Activated CD4-positive, alpha-beta T cell treated with anti-CD3 and anti-CD28 coated beads for 4 hours (primary cell): ENCODE measurements at regions not wholly inside any gene's neighbourhood (a gene's known extent, or its start where the extent isn't known, plus 50 kb on each side); places are given as distances from the start of the nearest gene placed in this dataset.

Experiments
- DNase-seq, 2 donors: peaks; one replicate each; pipeline ENCODE4 v3.0.0-alpha.2; 2020

DNA sequence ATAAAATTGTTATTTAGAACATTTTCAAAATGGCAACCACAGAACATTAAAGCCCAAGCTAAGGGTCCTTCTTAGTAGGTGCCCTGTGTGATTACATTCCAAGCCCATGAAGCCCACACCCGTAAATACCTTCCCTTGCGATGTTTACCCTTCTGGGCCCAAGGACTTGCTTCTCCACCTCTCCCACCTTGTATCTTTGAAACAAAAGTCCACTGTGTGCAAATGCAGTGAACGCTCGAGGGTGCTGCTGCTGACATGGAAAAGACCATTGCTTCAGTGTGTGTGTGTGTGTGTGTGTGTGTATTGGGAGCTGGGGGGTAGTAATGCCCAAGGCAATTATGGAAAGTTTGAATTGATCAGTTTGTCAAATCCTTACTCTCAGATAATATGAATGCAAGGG is 298.1 kb downstream of the TGFB2 start:
- DNase-seq: no peak

DNA sequence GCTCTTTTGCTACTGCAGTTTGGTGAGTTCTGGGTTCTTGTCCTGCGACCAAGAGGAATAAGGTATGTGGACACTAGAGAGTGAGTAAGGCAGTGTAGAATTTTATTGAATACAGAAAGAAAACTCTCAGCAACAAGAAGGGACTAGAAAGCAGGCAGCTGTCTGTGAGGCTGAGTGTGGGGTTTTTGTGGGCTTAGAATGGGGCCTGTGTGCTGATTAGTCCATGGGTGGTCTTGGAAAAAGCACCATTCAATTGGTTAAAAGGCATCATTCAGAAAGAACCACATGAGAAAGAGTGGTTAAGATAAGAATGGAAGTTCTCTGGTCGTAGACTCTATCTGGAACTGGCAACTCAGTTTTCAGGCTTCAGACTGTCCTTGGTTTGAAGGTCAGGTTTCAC is 298.8 kb downstream of the TGFB2 start:
- no peak for DNase-seq

DNA sequence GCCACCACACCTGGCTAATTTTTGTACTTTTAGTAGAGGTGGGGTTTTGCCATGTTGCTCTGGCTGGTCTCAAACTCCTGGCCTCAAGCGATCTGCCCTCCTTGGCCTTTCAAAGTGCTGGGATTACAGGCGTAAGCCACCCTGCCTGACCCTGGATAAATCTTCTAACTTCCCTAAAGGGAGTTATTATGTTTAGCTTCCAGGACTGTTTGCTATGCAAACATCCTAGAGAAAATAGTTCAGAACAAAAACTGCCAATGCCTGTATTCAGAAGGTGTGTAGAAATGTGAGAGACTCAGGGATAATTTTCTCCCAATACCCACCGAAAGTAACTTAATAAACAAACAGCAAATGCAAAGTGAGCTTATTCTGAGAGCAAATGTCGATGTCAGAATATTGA is 301.2 kb downstream of the TGFB2 start:
- no peak for DNase-seq

DNA sequence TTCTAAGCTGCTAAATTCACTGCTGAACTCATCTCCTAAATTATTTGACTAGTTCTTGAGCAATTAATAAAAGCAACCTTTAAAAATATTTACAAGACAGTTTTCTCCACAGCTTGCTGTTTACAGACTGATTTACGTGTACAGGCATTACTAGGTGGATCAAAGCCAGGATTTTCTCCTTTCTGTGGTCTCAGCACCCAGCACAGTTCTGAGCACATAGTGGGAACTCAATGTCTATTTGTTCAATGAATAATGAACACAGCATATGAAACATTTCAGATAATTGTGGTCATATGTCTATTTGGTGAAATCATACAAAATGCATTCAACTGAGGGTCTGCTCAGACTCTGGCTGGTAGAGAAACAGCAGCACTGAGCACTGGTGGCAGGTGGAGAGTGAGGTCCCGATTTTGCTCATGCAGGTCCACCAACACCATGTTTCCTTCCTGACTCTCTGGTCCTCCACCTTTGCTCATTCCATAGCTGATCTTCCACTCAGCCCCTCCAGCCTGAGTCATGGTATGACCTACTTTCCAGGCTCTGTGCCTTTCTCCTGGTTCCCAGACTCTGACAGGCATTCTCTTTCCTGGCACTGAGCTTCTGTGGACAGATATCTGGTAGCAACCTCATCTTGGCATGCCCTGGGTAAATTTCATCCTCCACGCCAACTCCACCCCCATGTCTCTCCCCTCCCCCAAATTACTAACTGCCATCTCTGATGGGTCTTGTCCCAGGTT is 311.3 kb downstream of the TGFB2 start:
- no peak for DNase-seq

DNA sequence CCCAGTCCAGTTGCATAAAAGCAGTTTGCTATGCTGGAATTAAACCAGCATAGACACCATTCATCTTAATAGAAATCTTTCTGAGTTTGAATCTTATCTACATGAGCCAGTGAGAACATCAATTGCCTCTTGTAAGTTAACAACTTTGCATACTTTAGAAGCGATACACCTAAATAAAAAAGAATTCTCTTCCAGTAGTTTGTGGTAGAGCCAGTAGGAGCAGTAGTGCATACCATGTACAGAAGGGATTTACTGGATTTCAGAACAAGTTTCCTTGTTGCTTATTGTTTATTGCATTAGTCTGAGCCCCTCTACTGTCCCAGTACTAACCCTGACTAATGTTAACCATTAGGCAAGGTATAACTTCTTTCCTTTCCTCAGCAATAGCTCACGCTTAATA is 313.1 kb downstream of the TGFB2 start:
- no peak for DNase-seq

DNA sequence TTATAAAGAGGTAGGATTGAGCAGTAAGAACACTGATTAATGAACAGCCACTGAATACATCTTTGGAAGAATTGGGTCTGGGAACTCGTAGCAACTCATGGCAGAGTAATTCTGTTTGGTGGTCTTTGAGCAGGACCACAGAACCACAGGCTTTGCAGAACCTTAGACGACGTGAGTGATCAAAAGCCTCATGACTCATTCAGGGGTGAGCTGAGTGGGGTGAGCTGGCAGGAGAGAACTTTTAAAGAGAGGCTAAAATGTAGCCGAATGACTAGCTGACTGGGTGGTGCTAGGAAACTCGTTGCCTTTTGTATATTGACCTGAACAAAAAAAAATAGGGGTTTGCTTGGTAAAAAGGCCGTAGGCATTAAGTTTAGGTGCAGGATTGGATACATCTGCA is 313.8 kb downstream of the TGFB2 start:
- DNase-seq: no peak

DNA sequence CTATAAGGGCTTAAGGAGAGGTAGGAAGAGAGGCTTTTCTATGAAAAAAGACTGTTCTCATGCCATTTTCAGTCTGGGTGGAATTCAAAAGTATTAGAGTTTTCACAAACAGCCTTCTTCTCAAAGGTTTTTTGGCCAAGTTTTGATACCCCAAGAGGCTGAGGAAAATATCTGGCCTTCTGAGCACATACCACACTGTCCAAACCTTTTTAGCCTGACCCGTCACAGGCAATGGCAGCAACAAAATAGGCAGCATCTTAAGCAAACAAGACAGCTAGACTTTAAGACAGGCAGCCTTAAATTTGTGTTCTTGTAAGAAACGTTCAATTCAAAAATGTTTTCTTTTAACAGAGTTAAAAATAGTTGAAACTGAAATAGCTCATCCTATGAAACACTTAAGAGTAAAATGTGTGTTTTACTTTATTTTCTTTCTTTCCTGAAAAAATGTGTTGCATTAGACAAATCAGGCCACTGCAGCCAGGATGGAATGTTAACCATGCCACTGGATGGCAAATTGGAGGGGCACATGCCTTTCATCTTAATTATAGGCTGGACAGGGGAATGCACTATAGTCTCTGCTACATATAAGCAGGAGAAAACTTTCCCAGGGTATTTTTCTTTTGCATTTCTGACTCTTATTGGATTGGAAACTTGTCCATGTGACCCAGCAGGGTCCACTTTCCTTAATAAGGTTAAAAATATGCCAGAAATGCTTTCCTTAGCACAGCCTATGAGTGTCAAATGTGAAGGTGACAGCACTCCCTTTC is 315.0 kb downstream of the TGFB2 start:
- DNase-seq: no peak

DNA sequence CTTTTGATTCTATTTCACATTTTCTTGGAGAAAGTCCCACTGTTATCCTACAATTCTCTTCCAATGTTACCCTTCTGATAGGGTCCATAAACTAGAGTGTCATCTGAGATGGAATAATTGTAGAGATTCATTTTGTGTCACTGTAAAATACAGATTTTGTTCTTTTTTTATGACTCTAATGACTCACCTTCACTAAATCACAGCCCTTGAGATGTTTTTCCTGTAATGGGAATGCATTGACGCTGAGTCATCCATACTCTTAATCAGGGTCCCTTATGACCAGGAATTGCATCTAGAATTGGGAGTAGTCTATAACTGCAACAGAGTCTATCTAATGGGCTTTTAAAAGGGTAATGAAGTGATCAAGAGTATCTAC is 315.5 kb downstream of the TGFB2 start:
- DNase-seq: no peak

DNA sequence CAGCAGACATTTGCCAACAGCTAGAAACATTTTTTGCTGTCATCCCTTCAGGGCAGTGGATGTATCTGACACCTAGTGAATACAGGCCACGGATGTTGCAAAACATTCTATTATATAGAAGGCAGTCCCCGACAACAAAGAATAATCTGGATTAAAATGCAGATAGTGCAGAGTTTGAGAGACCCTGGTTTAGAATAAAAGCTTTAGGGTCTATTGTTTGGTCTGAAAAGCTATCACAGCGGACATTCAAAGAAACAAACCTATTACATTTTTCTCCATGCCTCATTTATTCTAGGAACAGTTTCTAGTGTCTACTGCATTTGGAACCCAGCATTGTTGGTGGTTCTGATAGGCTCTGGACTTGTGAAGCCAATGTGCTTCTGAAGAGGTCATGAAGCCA is 316.3 kb downstream of the TGFB2 start:
- DNase-seq: no peak

DNA sequence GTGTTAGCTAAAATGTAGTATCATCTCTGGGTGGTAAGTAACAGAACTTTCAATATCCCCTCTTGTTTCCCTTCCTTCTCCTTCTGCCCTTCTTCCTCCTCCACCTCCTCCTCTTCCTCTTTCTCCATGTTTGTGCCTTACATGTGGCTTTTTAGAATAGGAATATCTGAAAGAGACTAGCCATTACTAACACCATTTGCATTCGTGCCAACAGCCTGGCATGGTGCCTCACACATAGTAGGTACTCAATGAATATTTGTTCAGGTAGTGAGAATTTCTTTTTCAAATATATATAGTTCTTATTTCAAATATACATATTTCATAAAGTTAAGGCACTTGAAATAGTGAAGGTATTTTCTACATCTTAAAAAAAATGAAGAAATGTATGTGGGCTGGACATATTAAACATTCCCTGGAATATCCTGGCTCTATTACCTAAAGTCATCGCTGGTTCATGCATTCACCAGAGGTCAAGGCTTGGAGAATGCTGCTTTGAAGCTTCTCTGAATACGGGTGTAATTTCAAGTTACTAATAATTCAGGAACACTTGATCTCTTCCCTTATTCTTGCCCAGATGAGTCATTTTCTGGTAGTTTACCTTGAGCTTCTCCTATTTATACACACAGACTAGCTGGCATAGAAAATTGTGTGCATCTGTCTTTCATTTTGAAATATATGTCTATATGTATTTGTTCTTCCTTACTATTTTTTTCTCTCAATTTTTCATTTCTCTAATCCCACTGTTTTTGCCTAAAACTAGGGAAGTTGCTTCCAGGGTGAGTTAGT is 319.4 kb downstream of the TGFB2 start:
- DNase-seq: no peak

DNA sequence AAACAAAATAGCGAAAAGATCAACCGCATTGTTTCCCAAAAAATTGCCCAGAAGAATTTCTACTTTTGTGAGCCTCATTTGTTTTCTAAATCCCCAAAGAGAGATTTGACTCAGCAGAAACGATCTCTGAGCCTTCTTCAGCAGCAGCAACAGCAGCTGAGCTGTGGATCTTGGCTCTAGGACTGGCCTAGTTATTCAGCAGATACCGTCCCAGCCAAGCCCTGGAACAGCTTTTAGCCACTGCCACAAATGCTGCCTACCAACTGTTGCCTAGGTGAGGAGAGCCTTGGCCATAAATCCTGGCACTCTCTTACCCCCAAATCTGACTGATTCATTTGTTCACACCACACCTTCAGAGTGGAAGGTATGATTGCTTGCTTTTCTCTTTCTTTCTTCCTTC is 320.1 kb downstream of the TGFB2 start:
- no peak for DNase-seq

DNA sequence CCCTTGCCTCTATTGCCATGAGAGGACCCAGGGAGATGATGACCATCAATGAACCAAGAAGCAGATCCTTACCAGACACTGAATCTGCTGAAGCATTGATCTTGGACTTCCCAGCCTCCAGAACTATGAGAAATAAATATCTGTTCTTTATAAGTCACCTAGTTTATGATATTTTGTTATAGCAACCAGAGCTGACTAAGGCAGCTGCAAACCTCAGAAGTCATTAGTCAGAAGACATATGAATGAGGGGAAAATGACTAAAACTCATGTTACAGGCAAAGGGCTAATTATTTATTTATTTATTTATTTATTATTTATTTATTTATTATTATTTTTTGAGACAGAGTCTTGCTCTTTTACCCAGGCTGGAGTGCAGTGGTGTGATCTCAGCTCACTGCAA is 321.1 kb downstream of the TGFB2 start:
- DNase-seq: no peak

DNA sequence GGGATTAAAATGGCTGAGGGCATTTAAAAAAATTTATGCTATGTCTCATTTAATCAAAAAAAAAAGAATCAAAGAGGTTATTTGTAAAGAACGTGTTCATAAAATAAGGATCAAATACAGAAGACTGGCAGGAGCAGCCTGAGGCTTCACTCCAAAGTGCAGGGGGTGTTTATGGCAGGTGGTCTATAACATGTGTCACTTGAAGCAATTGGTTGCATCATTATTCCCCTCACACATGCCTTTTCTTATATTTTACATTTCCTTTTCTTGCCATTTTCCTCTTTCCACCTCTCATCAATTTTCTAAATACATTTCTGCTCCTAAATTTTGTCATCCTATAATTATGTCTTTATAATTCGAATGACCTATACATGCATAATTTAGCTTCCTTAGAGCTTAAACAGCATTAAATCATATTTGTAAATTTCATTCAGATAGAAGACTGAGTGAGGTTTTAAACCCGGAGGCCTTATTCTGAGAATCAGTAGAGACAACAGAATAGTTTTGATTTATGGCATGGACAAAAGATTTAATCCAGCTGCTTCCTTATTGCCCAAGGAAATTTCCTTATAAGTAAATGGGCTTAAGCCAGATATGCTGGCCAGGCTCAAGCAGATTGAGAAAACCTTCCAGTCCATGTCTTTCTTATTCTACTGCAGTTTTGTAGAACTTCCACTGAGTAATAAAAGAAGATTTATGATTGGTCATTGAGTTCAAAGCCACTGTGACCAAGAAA is 322.8 kb downstream of the TGFB2 start:
- no peak for DNase-seq

DNA sequence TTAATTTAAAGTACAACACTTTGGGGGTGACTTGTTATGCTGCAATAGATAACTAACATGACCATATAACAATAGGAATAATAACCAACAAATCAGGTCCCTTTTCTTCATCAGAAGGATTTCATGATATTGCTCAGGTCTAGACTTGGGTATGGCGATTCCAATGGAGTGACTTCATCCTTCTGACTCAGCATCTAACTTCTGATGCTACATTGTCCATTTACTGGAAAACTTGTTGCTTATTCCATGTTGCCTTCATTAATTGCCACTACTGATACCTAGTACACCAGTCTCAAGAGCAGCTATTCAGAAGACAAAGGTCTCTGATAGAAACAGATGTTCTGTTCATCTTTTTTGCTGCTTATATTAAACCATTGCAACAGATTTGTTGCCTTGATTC is 324.3 kb downstream of the TGFB2 start:
- no peak for DNase-seq

DNA sequence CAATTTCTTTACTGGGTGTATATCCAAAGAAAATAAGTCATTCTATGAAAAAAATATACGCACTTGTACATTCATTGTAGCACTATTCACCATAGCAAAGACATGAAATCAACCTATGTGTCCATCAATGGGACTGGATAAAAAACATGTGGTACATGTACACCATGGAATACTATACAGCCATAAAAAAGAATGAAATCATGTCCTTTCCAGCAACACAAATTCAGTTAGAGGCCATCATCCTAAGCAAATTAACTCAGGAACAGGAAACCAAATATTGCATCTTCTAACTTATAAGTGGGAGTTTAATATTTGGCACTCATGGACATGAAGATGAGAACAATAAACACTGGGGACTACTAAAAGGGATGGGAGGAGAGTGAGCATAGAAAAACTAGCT is 325.7 kb downstream of the TGFB2 start:
- no peak for DNase-seq

DNA sequence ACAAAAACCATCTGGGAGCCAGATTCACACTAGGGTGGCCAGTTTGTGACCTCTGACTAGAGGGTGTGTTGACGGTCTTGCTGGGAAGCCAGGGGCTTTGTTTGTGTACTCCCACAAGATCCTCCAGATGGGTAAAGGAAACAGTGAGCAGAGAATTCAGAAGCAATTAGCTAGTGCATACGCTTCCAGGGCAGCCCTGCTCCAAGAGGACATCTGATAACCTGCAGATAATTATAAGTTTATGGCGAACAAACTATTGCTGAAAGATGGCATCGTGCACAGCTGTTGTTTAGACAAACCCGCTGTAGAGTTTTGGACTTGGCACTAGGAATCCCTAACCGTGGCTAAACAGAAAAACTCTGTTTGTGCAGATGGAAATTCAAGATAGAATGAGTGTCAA is 326.4 kb downstream of the TGFB2 start:
- no peak for DNase-seq

DNA sequence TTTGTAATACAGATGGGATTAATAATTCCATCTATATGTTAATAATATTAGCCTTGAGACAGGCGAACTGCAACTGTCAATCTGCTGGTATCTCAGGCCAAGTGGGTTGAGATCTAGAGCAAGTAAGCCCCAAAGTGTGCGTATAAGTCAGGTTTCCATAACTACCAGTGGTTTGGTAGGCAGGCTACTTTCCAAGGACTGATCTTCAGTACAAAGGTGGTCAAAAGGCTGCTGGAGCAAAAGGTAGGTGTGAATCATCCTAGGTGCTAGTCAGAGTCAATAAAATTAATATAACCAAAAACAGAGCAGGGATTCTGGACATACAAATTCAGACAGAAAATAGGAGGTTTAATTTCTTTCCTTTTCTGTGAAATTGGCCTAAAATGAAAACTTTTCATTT is 328.0 kb downstream of the TGFB2 start:
- DNase-seq: no peak

DNA sequence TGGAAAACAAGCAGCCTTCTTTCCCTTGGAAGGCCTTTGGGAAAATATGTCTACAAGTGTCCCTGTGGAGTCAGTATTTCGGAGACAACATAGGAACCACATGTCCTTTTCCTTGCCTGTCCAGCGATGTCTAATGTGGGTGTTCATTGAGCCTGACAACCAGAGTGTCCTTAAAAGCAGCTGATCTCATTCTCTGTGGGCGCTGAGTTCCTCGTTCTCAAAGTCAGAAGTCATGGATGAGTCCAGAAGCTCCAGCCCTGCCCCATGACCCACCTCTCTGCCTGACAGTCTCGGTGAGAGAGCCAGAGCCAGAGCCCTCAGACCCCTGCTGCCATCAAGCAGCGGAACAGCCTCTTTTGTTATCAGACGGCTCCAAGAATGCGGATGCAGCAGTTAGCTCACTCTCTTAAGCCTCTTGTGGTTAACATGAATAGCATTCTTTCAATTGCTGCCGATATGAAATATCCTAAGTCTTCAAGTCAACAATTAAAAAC is 329.2 kb downstream of the TGFB2 start:
- DNase-seq: no peak

DNA sequence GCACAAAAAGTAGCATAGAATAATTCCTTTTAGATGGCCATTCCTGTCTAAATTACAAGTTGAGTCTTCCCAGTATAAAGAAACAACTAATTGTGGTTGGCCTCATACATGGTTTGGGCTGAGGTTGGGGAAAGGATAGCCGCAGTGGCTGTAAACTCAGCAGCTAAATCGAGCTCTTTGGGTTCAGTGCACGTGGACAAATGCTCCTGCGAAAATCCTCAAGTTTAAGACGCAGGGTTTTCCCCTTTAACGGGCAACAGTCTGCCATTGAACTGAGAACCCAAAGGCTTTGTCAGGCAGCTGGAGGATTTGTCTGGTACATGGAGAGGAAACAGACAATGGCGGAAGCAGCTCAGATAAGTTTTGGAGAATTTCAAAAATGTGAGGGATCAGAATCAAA is 331.9 kb downstream of the TGFB2 start:
- no peak for DNase-seq

DNA sequence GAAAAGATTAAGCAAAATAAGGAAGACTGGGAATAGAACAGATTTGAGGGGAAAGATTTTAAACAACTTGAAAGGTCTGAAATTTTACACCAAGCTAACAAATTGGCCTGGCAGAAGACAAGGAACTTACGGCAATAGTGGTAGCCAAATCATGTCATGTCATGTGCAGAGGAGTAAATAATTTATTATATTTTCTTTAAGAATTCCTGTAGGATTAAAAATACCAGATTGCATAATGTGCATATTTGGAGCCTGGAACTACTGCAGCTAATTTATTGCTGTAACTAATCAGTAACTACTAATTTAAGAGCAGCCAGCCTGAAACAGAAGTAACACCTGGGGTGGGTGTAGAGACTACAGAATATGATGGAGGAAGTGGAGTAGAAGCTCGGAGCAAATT is 334.3 kb downstream of the TGFB2 start:
- DNase-seq: no peak

DNA sequence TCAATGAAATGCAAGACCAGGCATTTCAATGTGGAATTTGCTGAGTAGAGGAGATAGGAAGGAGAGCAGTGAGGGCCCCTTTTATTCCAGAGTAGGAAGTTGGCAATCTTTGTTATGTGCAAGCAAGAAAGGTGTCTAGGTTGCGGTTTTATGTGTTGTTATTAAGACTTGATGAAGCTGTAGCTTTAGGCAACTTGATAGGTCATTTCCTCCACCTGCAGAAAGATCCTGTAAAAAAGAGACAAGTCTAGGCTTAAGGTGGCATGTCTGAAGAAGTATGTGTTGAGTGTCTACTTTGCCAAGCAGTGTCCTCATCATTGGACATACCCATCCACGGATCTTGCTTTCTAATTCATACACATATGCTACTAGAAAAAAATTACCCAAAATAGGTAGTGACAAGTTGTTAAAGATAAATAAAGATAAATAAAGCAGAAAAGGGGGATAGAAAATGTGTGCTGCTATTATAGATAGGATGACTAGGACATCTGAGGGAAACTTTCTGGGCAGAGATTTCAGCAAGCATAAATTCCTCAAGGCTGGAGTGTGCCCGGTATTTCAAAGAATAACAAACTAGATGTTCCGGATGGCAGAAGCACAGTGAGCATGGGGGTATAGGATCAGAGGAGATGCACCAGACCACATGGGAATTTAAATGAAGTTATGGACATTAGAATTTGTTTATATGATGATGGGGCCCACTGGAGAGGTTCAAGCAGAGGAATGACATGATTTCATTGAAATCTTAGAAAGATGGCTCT is 335.0 kb downstream of the TGFB2 start:
- DNase-seq: no peak

DNA sequence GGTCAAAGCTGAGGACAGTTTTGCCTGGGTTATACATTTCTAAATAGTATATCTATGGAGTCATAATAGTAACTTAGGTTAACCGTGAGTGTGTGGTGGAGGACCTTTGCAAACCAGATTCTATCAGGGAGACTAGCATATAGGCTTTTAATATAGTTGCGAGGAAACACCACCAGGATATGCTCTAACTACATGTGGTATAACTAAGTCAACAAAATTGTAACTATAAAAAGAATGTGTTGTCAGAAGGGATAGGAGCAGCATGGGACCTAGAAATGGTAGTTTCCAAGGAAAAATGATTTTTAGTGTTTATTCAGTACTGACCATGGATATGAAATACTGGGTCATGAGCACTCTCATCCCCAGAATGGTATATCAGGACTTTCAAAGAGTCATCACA is 338.1 kb downstream of the TGFB2 start:
- DNase-seq: no peak
